Peyer's patch (tissue), 4 donors: ENCODE measurements at regions not wholly inside any gene's neighbourhood (a gene's known extent, or its start where the extent isn't known, plus 50 kb on each side); places are given as distances from the start of the nearest gene placed in this dataset.
A peak's percentile ranks its signal among the peaks of the same experiment; 100 is the strongest.
"Not testable (repeated sequence)": the region's sequence is repeated elsewhere in the genome, so short reads cannot be mapped to it uniquely, and the experiment has no call there.

ENCODE experiments used
- DNase-seq, 3 donors: peaks; one replicate each; pipeline ENCODE4 v3.0.0-alpha.2; 2017 to 2019
- H3K27ac ChIP-seq, 4 donors: fragments of 200-600 bp; sonication (generic); one replicate each; pipeline ENCODE4 v1.5.1; 2016 to 2019
- H3K27me3 ChIP-seq, 2 donors: fragments of 200-600 bp; sonication (generic); one replicate each; pipeline ENCODE4 v1.5.1; 2019
- H3K36me3 ChIP-seq, 3 donors: fragments of 200-600 bp; sonication (generic); one replicate each; pipeline ENCODE4 v1.5.1; 2016 to 2019
- H3K4me1 ChIP-seq, 4 donors: fragments of 200-600 bp; sonication (generic); one replicate each; pipeline ENCODE4 v1.5.1; 2016 to 2019
- H3K4me3 ChIP-seq, 4 donors: fragments of 200-600 bp; sonication (generic); 1 replicate in 3 of 4; 2 replicates in 1 of 4; pipeline ENCODE4 v1.5.1; 2016 to 2019; ENCODE audit warnings: mild to moderate bottlenecking in 1 of 4
- H3K9me3 ChIP-seq, 4 donors: fragments of 200-600 bp; sonication (generic); one replicate each; pipeline ENCODE4 v1.5.1; 2016 to 2019; ENCODE audit warnings: mild to moderate bottlenecking in 1 of 4
- POLR2A ChIP-seq, 2 donors: fragments of 450-650 bp; IDR thresholded peaks; one replicate each; pipeline ENCODE4 v1.5.1; 2017; ENCODE audit warnings: antibody characterized with exemption in 2 of 2, mild to moderate bottlenecking in 2 of 2, moderate library complexity in 2 of 2
- TF ChIP-seq, protein P1 (sequence below), 6 experiments: fragments of 450-650 bp in 4 of 6; fragments of 200-600 bp in 2 of 6; sonication (generic) in 1 of 6; IDR thresholded peaks; one replicate each; pipeline ENCODE4 v1.5.1; 2017 to 2019; ENCODE audit warnings: antibody characterized with exemption in 6 of 6, mild to moderate bottlenecking in 3 of 6, moderate library complexity in 1 of 6

GRCh38 chr7:13111230-13111629, 423.8 kb downstream of the ARL4A start:
- Histone ChIP-seq H3K4me3 (no peak overlapping the region), H3K27me3 (no peaks in the 10 kb centered on the region), H3K27ac (no peak overlapping the region), H3K9me3 (no peaks in the 10 kb centered on the region), H3K4me1 (no peaks in the 10 kb centered on the region), H3K36me3 (no peaks in the 10 kb centered on the region)
- TF ChIP-seq, protein P1, sequence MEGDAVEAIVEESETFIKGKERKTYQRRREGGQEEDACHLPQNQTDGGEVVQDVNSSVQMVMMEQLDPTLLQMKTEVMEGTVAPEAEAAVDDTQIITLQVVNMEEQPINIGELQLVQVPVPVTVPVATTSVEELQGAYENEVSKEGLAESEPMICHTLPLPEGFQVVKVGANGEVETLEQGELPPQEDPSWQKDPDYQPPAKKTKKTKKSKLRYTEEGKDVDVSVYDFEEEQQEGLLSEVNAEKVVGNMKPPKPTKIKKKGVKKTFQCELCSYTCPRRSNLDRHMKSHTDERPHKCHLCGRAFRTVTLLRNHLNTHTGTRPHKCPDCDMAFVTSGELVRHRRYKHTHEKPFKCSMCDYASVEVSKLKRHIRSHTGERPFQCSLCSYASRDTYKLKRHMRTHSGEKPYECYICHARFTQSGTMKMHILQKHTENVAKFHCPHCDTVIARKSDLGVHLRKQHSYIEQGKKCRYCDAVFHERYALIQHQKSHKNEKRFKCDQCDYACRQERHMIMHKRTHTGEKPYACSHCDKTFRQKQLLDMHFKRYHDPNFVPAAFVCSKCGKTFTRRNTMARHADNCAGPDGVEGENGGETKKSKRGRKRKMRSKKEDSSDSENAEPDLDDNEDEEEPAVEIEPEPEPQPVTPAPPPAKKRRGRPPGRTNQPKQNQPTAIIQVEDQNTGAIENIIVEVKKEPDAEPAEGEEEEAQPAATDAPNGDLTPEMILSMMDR (IDR thresholded peaks at IDR 0.05) = no peak
- no peak for TF ChIP-seq POLR2A (IDR thresholded peaks at IDR 0.05)
- DNase-seq = no peak

DNA sequence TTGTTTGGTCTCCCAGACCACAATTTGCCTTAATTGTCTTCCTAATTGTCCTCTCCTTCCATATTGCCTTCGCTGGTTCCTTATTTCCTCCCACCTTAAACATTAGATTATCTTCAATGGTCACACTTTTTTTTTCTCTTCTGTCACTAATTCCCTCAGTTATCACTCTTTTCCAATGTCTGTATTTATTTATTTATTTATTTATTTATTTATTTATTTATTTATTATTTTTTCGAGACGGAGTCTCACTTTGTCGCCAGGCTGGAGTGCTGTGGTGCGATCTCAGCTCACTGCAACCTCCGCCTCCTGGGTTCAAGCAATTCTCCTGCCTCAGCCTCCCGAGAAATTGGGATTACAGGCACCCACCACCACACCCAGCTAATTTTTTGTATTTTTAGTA, 426.8 kb downstream of the ARL4A start:
- not testable (repeated sequence) for H3K27me3 ChIP-seq, H3K9me3 ChIP-seq, H3K4me3 ChIP-seq, H3K4me1 ChIP-seq, H3K27ac ChIP-seq, H3K36me3 ChIP-seq, DNase-seq

GRCh38 chr7:13115157-13115772, 427.8 kb downstream of the ARL4A start:
- Histone ChIP-seq H3K27me3 (no peaks in the 10 kb centered on the region), H3K4me1 (no peaks in the 10 kb centered on the region), H3K36me3 (no peaks in the 10 kb centered on the region), H3K9me3 (no peaks in the 10 kb centered on the region), H3K4me3 (no peak overlapping the region), H3K27ac (no peak overlapping the region)
- DNase-seq = no peak
- TF ChIP-seq, protein P1 (IDR thresholded peaks at IDR 0.05) = no peak

DNA sequence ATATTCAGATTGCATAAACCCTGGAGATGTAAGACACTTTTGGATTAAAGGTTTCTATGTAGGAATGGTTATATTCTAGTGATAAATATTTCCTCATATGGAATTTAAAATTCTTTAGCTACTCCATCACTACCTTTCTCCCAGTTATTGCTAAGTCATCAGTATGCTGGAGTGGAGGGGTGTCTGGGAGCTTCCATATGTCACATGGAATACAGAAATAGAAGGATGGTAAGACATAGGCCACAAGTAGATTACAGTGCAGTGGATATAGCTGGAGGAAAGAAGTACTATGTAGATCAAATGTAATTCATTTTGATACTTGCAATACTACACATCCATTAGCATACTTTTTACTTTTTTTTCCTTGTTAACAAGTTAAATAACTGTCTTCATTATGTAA, 428.4 kb downstream of the ARL4A start:
- no peak for TF ChIP-seq POLR2A (IDR thresholded peaks at IDR 0.05)
- TF ChIP-seq, protein P1 (IDR thresholded peaks at IDR 0.05) = no peak
- no peaks in the 10 kb centered on the region for H3K36me3 ChIP-seq
- H3K4me3 ChIP-seq = no peak overlapping the region
- no peak overlapping the region for H3K27ac ChIP-seq
- no peaks in the 10 kb centered on the region for H3K9me3 ChIP-seq
- H3K4me1 ChIP-seq = no peaks in the 10 kb centered on the region
- DNase-seq = no peak
- no peaks in the 10 kb centered on the region for H3K27me3 ChIP-seq

DNA sequence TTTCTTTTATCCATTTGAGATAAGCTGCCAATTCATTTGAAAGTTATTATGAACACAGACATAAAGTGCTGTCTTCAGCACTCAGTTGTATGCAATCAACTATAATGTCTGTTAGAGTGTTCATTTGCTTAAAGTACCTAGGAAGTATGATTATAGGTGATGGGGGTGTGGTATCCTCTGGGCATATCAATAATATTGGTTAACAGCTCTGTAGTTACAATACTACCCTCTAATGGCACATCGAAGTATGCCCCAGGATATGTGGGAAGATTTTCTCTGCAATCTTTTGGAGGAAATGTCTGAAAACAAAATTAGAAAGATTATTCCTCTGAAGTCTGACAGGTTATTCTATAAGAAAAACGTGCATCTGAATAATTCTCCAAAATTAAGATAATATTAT, 429.7 kb downstream of the ARL4A start:
- no peak for TF ChIP-seq POLR2A (IDR thresholded peaks at IDR 0.05)
- TF ChIP-seq, protein P1 (IDR thresholded peaks at IDR 0.05) = peak in 4 of 6 experiments; percentile 29 to 71 (median 64)

DNA sequence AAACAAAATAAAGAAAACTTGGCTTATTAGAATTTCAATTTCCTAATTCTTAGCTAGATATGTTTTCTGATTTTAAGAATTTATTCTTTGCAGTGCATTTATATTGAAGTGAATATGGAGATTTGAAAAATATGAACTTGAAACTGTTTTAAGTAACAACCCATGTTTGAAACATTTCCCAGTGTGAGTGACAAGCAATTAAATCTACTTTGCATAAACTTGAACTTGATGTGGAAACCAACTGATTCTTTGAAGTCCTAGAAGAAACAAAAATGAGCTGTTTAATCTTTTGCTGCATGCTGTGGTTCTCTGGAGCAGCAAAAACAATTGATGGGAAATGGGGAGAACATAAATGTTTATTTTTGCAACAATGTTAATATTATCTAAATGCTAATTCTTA, 430.2 kb downstream of the ARL4A start:
- H3K4me3 ChIP-seq = no peak overlapping the region
- H3K27me3 ChIP-seq = no peaks in the 10 kb centered on the region
- no peaks in the 10 kb centered on the region for H3K36me3 ChIP-seq
- TF ChIP-seq POLR2A (IDR thresholded peaks at IDR 0.05) = no peak
- TF ChIP-seq, protein P1 (IDR thresholded peaks at IDR 0.05) = no peak
- H3K27ac ChIP-seq = no peak overlapping the region
- no peaks in the 10 kb centered on the region for H3K4me1 ChIP-seq
- no peaks in the 10 kb centered on the region for H3K9me3 ChIP-seq
- no peak for DNase-seq

More for the DNA sequence above, 429.7 kb downstream of the ARL4A start:
- DNase-seq = no peak
- no peak overlapping the region for H3K27ac ChIP-seq
- H3K9me3 ChIP-seq = no peaks in the 10 kb centered on the region
- no peak overlapping the region for H3K4me3 ChIP-seq
- H3K27me3 ChIP-seq = no peaks in the 10 kb centered on the region
- no peaks in the 10 kb centered on the region for H3K4me1 ChIP-seq
- no peaks in the 10 kb centered on the region for H3K36me3 ChIP-seq

GRCh38 chr7:13124629-13125028, 437.2 kb downstream of the ARL4A start:
- not testable (repeated sequence) for H3K36me3 ChIP-seq, H3K9me3 ChIP-seq, H3K27me3 ChIP-seq, DNase-seq, H3K4me1 ChIP-seq, H3K4me3 ChIP-seq, H3K27ac ChIP-seq
